NAMALWA (cell line): ENCODE measurements at regions not wholly inside any gene's neighbourhood (a gene's known extent, or its start where the extent isn't known, plus 50 kb on each side); places are given as distances from the start of the nearest gene placed in this dataset.
A peak's percentile ranks its signal among the peaks of the same experiment; 100 is the strongest.
"Not testable (repeated sequence)": the region's sequence is repeated elsewhere in the genome, so short reads cannot be mapped to it uniquely, and the experiment has no call there.

ENCODE experiments used
- DNase-seq: peaks from one replicate; pipeline ENCODE4 v3.0.0-alpha.2; 2015; ENCODE audit warnings: low spot score

DNA sequence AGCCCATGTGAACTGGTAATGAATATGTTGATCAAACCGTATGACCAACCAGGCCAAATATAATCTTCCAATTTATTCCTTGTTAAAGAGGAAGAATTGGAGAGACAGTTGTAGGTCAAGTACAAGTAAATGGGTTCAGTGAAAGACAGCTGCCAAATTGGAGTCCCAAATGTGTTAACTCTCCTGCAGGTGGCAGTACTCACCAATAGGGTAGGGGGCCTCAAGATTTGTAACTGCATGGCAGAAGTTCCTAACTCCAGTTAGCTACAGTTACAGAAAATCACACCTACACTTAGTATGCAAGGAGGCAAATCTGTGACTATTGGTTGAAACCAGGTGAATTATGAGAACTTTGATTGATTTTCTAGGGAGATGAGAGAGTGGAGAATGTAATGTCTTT lies 278.0 kb downstream of the ZBBX start:
- DNase-seq: peak; percentile 44

DNA sequence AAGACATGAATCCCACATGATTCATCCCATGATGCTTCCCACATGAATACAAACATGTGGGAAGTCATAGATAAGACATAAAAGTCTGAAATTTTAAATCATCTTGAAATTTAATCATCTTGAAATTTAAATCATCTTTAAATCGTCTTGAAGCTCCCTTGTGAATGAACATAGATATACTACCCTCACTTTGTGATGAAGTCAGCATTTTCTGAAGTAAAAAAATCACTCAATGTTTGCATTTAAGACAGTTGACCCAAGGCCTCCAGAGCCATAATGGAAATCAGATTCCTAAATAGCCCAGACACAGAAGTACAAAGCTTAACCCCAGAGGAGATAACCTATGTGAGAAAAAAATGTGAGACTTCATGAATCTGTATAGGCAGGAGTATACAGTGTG lies 279.4 kb downstream of the ZBBX start:
- no peak for DNase-seq

DNA sequence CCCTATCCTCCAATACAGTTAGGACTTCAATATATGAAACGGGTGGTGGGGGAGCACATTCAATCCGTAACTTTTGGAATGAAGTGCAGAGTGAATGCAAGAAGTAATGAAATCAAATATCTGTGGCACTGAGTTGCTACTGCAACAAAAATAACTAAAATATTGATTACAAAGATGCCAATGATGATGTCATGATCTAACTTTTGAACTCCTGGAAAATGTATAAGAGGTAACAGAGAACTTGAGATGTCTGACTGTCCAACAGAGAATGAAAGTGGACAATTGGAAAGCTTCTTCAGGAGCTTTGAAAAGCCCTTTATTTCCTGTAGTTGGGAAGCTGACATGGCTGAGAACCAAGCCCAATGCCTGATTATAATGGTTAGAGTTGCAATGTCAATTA lies 279.9 kb downstream of the ZBBX start:
- no peak for DNase-seq

DNA sequence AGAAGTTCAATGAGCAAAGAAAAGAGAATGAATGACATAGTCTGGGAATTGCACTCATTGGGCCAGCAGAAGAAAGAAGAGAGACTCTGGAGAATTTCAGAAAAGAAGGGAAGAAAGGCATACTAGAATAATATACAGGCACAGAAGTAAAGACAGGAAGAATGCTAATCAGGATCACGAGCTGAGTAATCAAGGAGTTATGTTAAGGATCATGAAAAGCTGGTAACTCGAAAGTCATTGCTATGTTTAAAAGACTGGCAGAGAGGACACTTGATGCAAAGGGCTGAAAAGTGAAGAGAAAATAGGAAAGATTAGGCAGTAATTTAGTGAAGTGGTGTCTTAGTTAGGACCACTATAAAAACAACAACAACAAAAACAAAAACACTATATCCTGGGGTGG lies 284.1 kb downstream of the ZBBX start:
- no peak for DNase-seq

DNA sequence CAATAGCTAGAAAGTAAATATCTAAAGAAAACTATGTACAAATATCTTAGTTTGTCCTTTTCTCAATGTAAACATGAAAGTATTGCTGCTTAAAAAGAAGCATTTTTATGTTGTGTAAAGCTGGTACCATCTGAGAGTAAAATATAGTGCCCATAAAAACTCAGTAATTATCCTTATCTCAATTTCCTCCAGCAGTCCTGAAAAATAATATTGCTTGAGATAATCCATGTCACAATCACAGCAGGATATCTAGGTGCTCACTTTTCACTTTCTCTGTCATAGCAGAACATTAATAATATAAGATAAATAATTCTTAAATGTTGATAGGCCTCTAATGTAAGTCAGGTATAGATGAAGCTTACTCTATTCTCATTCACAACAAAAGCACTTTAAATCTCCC lies 285.5 kb downstream of the ZBBX start:
- no peak for DNase-seq

DNA sequence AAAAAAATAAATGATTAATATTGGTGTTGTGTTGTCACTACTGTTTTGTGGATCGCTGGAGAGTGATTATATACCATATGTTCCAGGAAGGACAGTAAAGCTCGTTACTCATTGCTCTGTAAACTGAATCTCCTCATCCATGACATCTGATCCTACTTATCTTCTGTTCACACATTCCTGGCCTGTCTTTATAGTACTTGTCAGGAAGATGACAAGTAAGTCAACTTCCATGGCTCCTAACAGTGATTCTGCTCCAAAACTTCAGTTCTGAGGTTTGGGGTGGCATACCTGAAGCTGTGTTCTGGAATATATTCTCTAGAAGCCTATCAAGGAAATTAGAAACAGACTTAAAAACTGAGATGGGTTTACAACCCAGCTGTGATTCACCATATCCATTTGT lies 288.9 kb downstream of the ZBBX start:
- no peak for DNase-seq

DNA sequence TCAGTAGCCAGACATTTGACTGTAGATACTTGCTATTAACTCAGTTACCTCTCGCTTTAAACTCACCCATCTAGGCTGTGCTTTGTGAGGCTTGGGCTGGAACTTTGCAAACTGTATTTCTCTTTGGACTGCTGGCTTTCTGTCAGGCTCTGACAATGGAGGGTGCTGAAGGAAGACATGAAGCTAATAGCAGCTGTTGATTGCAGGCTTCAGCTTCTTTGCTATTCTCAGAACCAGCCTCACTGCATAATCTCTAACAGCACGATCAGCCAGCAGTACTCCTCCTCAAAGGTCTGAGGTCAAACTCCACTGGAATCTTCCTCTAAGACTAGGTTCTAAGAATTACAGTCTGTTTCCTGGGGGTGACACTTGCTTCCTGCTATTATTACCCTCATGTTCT lies 295.6 kb downstream of the ZBBX start:
- no peak for DNase-seq

DNA sequence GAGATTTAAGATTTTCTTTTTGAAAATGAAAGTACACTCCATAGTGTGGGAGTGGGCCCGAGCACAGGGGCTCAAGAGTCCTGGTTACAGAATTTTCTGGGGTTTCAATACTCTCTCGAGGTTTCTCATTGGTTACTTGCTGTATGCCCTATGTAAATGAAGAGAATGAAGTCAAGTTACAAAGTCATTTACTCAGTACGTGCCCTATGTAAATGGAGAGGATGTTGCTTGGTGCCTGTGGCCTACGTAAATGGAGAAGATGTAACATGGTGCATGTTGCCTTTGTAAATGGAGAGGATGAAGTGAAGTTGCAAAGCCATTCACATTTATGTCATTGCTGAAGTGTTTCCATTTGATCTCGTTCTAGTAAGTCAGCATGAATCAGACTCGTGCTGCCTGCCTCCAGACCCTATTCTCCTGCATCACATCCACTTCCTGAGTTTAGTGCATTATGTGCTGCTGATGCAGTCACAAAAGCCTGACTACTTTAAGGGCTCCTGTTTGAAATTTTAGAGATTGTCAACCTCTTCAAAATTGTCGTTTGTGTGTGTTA lies 302.0 kb downstream of the ZBBX start:
- DNase-seq: peak; percentile 6

DNA sequence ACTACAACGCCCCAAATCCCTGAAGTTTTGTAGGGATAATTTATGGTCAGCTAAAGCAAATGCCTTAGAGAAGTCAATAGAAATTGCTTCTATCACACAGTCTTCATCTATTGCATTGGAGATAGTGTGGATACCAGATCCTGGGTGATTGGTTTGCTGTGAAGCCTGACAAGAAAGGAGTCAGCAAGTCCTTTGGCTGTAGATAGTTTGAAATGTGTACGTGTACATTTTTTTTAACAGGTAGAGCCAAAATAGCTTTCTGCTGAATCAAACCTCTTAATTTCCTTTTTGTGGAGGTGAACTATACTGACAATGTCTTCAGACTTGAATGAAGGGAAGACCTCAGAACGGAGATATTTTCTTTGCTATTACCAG lies 312.3 kb downstream of the ZBBX start:
- no peak for DNase-seq

DNA sequence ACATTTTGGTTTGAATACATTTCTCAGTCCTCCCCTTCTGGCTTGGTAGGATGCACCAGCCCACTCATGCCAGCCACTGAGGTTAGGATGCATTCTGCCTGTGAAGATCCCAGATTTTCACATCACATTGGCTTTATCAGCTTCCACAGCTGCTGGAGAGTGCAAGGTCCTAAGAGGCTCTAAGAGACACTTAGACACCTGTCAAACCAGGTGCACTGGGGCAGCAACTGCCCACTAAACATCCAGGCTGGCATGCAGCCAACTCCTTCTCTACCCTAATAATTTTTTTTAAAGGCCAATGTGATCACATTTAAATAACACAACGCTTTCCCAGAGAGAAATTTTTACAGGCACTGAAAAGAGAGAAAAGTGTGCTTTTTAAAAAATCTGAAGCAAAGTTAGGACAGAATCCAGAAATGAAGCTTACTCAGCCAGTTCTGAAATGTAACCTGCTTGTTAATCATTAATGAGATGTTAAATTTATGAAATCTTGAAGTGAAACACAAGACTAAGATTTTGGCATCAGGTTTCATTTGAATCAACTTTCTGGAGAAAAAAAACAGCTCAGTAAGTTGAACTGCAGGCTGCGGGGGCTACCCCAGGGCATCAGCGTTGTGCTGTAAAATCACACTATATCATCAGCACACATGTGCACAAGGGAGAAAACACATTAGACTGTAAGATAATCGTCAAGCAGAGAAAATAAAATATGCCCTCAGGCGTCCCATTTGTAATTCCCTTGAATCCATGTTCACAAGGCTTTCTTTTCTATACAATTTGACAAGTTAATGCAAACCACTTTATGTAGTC lies 312.9 kb downstream of the ZBBX start:
- no peak for DNase-seq

DNA sequence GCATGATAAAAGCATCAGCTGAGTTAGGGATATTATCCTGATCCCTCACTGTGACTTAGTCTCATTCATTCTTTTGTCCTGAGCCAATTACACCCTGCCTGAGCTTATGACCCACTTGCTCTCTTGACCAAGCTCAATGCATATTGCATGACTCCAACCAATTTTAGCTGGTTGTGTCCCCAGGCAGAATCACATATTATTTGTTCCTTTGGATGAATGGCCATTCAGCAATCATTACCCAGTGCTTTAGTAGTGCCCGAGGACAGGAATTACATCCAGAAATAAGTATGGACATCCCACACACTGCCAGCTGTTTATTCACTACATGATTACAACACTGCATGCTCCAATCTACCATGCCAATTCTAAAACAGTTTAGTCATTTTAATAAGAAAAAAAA lies 322.5 kb downstream of the ZBBX start:
- DNase-seq: no peak

DNA sequence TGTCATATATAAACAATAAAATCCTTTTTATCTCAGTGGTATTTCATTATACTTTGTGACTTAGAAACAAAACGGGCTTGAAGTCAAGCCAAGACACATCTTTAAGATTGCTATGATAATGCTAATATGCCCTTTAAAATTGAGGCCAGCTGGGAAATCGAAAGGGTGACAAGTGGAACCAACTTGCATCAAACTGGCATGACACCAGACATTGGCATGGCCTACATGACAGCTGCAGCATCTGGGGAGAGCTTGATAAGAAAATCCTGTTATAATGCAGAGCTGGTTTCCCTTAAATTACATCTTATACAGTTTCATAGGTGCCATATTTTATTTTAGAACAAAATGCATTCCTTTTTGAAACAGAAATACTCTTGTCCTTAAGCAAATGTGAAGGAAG lies 325.2 kb downstream of the ZBBX start:
- DNase-seq: no peak

DNA sequence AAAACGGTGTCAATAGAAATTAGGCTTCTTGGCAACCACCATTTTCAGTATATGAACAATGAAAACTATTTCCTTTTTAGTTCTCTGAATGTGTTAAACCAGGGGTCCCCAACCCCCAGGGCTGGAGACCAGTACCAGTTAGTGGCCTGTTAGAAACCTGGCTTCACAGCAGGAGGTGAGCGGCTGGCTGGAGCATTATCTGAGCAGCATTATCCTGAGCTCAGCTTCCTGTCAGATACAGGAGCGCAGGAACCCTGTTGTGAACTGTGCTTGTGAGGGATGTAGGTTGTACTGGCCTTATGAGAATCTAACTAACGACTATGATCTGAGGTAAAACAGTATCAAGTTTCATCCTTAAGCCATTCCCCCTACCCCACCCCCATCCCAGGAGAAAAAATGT lies 328.7 kb downstream of the ZBBX start:
- DNase-seq: no peak

DNA sequence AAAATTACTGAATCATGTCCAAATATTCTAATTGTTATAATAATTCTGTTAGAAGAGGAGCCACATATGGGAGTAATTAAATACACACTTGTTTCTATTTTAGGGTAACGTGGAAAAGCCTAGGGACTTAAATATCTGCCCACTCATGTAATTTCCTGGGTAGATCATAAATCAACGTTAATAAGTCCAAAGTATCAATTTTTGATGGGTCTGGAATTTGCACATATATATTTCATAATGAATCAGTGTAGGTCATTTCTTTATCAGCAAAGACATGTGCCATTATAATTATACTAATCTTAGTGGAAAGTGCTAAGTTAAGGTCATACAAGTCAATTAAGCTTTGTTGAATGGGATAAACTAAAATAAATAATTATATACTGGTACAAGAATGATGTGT lies 346.2 kb downstream of the ZBBX start:
- no peak for DNase-seq

DNA sequence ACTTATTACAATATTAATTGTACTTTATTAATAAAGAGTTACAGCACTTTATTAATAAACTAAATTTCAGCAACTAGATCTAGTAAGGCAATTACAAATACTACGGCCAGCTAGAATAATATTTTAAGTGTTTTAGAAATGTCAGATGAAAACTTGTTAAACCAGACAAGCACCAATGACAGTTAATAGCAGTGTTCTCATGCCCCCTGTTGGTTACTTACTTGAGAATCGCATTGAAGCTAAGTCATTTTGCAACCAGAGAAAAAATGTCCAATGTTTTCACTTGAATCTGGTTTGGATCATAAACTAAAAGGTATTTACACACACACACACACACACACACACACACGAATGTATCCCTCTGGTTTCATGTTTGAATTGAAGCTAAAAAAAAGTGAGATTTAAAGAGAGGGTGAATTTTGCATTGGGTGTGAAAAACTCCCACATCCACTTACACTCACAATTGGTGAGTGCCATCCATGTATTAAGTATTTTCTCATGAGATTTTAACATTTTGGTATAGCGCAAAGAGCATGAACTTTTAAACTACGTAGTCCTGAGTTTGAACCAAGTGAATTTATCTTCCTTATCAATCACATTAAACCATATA lies 347.7 kb downstream of the ZBBX start:
- DNase-seq: peak; percentile 61

DNA sequence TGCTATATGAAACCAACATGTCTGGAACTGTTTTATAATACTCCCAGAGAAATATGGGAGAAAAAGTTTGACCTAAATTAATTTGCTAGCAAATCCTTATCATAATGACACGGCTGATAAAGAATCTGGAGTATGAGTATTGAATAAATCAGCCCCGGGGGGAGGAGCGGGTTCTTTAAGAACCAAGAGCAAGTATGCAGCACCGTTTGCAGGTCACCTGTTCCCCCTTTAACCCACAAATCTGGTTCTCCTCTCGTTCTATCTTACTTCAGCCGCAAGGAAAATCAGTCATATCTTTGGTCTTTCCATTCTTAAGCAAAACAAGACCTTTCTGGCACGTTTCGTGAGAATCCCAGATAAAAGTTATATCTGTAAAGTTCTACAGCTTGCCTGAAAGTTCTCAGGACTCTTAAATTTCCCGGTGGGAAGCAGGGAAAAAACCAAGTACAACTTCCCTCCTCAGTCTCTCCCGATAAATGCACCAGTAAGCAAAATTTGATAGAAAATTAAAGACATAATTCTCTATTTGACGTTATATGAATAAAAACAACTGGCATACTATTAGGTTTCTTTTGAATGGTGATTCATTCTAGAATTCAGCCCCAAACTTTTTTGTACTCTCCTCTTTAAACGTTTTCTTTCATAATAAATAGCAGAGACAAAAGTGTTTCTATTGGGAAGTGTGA lies 348.6 kb downstream of the ZBBX start:
- no peak for DNase-seq

DNA sequence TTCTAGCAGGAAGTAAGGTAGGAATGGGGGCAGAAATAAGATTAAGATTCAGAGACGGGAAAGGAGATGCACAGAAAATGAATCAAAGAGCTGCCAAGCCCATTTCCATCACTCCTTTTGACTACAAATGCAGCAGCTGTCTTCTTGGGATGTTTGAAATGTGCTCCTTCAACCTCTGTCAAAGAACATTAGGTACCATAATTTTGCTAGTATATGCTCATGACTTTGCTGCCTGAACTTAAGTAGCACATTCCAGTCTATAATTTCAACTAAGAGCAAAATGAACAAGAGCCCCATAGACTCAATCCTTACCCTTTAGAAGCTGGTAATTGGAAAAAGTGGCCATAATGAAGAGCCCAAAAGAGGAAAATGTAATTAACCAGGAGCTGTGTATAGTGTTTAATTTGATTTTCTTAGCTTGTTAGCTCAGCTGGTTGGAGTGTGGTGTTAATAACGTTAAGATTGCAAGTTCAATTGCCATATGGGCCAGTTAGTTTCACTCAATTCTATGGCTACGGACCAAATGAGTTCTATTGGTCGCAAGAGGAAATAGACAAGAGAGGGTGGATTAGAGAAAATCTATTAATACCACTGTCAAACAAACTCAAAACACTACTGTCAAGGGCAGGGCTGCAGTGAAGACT lies 349.9 kb downstream of the ZBBX start:
- DNase-seq: no peak

DNA sequence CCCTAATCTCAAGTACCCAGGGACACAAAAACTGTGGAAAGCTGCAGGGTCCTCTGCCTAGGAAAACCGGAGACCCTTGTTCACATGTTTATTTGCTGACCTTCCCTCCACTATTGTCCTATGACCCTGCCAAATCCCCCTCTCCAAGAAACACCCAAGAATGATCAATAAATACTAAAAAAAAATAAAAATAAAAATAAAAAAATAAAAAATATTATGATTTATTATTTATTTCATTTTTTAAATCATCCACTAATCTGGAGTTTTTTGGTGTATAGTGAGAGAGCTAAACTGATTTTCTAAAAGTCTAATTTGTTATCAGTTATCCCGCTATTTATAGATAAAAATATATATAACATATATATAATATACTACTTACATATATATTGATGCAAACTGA lies 360.6 kb downstream of the ZBBX start:
- DNase-seq: not testable (repeated sequence)

DNA sequence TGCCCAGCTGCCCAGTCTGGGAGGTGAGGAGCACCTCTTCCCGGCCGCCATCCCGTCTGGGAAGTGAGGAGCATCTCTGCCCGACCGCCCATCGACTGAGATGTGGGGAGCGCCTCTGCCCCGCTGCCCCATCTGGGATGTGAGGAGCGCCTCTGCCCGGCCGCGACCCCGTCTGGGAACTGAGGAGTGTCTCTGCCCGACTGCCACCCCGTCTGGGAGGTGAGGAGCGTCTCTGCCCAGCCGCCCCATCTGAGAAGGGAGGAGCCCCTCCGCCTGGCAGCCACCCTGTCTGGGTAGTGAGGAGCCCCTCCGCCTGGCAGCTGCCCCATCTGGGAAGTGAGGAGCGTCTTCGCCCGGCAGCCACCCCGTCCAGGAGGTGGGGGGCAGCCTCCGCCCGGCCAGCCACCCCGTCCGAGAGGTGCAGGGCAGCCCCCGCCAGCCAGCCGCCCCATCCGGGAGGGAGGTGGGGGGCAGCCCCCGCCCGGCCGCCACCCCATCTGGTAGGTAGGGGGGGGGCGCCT lies 361.4 kb downstream of the ZBBX start:
- DNase-seq: not testable (repeated sequence)

DNA sequence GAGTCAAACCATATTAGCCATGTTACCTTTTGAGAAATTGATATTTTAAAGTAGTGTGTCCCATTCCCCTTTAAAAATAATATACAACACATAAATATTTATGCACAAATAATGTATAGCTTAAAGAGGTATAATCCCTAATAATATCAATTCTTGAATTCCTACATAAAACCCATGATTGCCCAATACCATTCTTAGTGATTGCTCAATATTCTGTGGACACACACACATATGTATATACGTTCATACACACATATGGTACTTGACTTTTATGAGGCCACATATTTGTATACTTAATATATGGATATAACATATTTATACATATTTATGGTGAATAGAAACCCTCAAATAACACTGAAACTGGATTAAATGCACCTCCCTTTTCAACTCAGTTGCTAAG lies 367.4 kb downstream of the ZBBX start:
- DNase-seq: no peak

DNA sequence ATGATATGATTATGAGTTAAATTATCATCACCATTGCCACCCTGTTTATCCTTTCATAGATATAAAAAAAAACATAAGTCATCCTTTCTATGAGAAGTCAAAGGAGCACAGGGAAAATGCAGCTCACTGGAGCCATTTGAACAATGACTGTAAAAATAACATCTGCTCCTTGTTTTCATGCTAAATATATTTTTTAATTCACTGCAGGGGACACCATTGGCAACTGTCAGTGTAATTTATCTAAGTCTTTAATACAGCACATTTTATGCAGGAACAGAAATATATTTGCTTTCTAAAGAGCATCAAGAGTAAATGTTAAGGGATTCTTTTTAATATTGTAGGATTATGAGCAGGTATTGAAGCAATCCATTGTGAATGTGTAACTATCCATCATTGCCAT lies 371.3 kb downstream of the ZBBX start:
- DNase-seq: no peak

DNA sequence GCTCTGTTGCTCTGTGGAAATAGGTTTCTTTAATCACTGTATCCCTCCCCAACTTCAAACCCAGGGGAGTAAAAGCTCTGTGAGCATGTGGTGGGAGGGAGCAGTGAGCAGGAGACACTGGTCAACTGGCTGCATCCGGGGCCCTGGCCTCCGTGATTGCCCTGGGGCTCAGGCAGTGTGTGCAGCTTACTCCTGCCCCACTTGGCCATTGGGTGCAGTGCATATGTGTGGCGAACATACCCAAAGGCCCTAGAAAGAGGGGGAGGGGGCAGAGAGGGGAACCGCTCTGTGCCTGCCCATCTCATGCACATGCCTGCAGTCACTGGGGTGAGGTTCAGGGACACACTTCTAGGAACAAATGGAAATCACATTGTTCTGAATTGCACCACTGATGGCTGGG lies 378.7 kb downstream of the ZBBX start:
- peak; percentile 13 for DNase-seq
